ENCODE measurements at regions not wholly inside any gene's neighbourhood (a gene's known extent, or its start where the extent isn't known, plus 50 kb on each side); places are given as distances from the start of the nearest gene placed in this dataset.
A peak's percentile ranks its signal among the peaks of the same experiment; 100 is the strongest.

- no peak overlapping the region for H3K27ac ChIP-seq
- no peaks in the 10 kb centered on the region for H3K27me3 ChIP-seq
- no peak overlapping the region for H3K4me3 ChIP-seq
- no peak for TF ChIP-seq POLR2A (IDR thresholded peaks at IDR 0.05)
- TF ChIP-seq, protein P1, sequence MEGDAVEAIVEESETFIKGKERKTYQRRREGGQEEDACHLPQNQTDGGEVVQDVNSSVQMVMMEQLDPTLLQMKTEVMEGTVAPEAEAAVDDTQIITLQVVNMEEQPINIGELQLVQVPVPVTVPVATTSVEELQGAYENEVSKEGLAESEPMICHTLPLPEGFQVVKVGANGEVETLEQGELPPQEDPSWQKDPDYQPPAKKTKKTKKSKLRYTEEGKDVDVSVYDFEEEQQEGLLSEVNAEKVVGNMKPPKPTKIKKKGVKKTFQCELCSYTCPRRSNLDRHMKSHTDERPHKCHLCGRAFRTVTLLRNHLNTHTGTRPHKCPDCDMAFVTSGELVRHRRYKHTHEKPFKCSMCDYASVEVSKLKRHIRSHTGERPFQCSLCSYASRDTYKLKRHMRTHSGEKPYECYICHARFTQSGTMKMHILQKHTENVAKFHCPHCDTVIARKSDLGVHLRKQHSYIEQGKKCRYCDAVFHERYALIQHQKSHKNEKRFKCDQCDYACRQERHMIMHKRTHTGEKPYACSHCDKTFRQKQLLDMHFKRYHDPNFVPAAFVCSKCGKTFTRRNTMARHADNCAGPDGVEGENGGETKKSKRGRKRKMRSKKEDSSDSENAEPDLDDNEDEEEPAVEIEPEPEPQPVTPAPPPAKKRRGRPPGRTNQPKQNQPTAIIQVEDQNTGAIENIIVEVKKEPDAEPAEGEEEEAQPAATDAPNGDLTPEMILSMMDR (IDR thresholded peaks at IDR 0.05): no peak
- no peaks in the 10 kb centered on the region for H3K36me3 ChIP-seq
- no peaks in the 10 kb centered on the region for H3K9me3 ChIP-seq
- H3K4me1 ChIP-seq: peaks cover 0 to 24% (median 8%) of the 10 kb centered on the region in 4 donors
- no peak for DNase-seq
Observed at GRCh38 chr13:40444241-40444640, 222.2 kb downstream of the FOXO1 start.

DNA sequence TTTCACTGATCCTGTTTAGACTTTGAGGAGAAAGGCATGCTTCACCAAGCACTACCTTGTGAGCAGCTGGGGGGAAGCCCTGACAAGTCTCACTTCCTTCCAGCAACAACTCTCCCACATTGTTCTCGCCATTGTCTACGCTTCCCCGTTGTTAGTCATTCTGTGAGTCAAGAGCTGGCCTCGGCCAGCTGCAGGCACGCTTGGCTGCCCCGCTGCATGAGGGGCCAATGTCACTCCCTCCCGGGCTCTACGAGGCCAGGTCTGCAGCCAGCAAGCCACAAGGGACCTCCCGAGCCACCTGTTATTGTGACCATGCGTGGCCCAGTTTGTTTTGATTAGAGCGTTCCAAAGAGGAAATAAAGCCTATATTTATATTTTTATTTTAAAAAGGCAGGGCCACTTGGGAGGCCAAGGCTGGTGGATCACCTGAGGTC lies 220.9 kb downstream of the FOXO1 start:
- DNase-seq: peak in 2 of 3 donors; percentile 93
- Histone ChIP-seq H3K9me3 (no peaks in the 10 kb centered on the region), H3K27ac (peak overlapping the region in 1 of 4 donors; percentile 63), H3K27me3 (no peaks in the 10 kb centered on the region), H3K36me3 (no peaks in the 10 kb centered on the region), H3K4me1 (peaks cover 0 to 16% (median 4%) of the 10 kb centered on the region in 4 donors), H3K4me3 (no peak overlapping the region)
- no peak for TF ChIP-seq POLR2A (IDR thresholded peaks at IDR 0.05)
- TF ChIP-seq, protein P1 (IDR thresholded peaks at IDR 0.05): no peak

- no peak overlapping the region for H3K27ac ChIP-seq
Observed at GRCh38 chr13:40446365-40446764, 220.1 kb downstream of the FOXO1 start.

DNA sequence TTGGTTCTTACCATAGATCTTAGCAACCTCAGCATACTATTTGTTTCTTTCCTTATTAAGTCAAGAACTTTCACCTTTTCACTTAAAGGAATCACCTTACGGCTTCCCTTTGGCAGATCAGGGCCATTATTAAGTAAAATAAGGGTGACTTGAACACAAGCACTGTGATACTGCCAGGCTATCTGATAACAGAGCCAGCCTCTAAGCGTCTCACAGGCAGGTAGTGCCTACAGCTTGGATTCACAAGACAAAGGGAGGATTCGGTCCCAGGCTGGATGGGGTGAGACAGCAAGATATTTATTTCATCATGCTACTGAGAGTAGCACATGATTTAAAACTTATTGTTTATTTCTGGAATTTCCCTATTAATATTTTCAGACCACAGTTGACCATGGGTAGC lies 218.6 kb downstream of the FOXO1 start:
- H3K9me3 ChIP-seq: no peaks in the 10 kb centered on the region
- no peaks in the 10 kb centered on the region for H3K27me3 ChIP-seq
- TF ChIP-seq POLR2A (IDR thresholded peaks at IDR 0.05): no peak
- TF ChIP-seq, protein P1 (IDR thresholded peaks at IDR 0.05): no peak
- no peak overlapping the region for H3K4me3 ChIP-seq
- H3K4me1 ChIP-seq: peaks cover 0 to 3% (median 0%) of the 10 kb centered on the region in 4 donors
- no peaks in the 10 kb centered on the region for H3K36me3 ChIP-seq
- no peak for DNase-seq
- H3K27ac ChIP-seq: no peak overlapping the region

More at GRCh38 chr13:40446365-40446764, 220.1 kb downstream of the FOXO1 start:
- Histone ChIP-seq H3K9me3 (no peaks in the 10 kb centered on the region), H3K4me3 (no peak overlapping the region), H3K36me3 (no peaks in the 10 kb centered on the region), H3K4me1 (peaks cover 0 to 8% (median 2%) of the 10 kb centered on the region in 4 donors), H3K27me3 (no peaks in the 10 kb centered on the region)
- DNase-seq: no peak
- TF ChIP-seq, protein P1 (IDR thresholded peaks at IDR 0.05): no peak
- TF ChIP-seq POLR2A (IDR thresholded peaks at IDR 0.05): no peak

DNA sequence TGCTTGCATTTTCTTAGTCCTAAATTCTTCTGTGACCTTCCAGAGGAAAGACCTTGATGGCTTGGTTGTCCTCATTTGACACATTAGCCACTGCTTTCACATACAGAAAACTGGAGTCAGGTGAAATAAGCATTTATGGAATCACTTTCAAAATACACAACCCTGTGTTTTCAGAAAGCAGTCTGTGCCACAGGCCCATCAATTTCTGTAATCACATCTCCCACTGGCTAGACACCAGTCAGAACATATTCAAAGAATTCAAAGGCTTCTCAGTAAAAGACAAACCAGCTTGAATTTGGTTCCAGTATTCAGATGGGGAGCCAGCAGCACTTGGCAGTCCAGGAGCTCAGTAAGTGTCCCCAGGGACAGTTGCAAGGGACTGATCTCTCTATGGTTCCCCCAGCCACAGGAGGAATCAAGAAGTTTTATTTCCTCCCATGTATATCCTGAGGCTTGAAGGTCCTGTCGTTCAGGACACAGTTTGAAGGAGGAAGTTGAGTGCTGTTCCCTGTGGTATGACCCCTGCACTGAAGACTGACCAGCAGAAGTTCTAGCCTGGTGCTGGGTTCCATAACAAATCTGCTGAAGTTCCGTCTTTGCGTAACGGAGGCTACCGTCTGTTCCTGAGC lies 214.3 kb downstream of the FOXO1 start:
- TF ChIP-seq, protein P1 (IDR thresholded peaks at IDR 0.05): no peak
- TF ChIP-seq POLR2A (IDR thresholded peaks at IDR 0.05): no peak
- no peaks in the 10 kb centered on the region for H3K9me3 ChIP-seq
- H3K36me3 ChIP-seq: no peaks in the 10 kb centered on the region
- no peak overlapping the region for H3K27ac ChIP-seq
- H3K27me3 ChIP-seq: no peaks in the 10 kb centered on the region
- no peak overlapping the region for H3K4me3 ChIP-seq
- no peak for DNase-seq
- no peaks in the 10 kb centered on the region for H3K4me1 ChIP-seq

Data from Peyer's patch (tissue), 4 donors.